Mesendoderm (in vitro differentiated cells): ENCODE measurements at regions not wholly inside any gene's neighbourhood (a gene's known extent, or its start where the extent isn't known, plus 50 kb on each side); places are given as distances from the start of the nearest gene placed in this dataset.
"Not testable (repeated sequence)": the region's sequence is repeated elsewhere in the genome, so short reads cannot be mapped to it uniquely, and the experiment has no call there.

Experiments used
- DNase-seq: peaks from one replicate; pipeline ENCODE4 v3.0.0; 2013
- H2AK5ac ChIP-seq: 2 replicates; pipeline ENCODE4 v1.6.1; 2013; ENCODE audit warnings: low read length, inconsistent platforms
- H2BK120ac ChIP-seq: 2 replicates; pipeline ENCODE4 v1.6.1; 2013; ENCODE audit warnings: low read depth, mild to moderate bottlenecking, low read length, moderate library complexity, mixed read lengths
- H2BK15ac ChIP-seq: replicated peaks from 2 replicates; pipeline ENCODE4 v1.6.1; 2013; ENCODE audit warnings: low read depth, mild to moderate bottlenecking, moderate library complexity
- H2BK5ac ChIP-seq: 2 replicates; pipeline ENCODE4 v1.6.1; 2013; ENCODE audit warnings: low read length, inconsistent platforms
- H3K18ac ChIP-seq: 2 replicates; pipeline ENCODE4 v1.6.1; 2013; ENCODE audit warnings: mild to moderate bottlenecking, low read length, mixed read lengths
- H3K23ac ChIP-seq: one replicate; pipeline ENCODE4 v1.6.1; 2013; ENCODE audit warnings: low read length
- H3K27ac ChIP-seq: 2 replicates; pipeline ENCODE4 v1.5.1; 2013; ENCODE audit warnings: low read depth, mild to moderate bottlenecking, inconsistent platforms, low read length, moderate library complexity
- H3K27me3 ChIP-seq: 2 replicates; pipeline ENCODE4 v1.6.1; 2013; ENCODE audit warnings: low read length, control low read depth, mild to moderate bottlenecking, inconsistent platforms; ENCODE audit not compliant: insufficient read depth, poor library complexity
- H3K36me3 ChIP-seq: 2 replicates; pipeline ENCODE4 v1.6.1; 2013; ENCODE audit warnings: low read length, inconsistent platforms; ENCODE audit not compliant: control insufficient read depth, insufficient read depth
- H3K4ac ChIP-seq: one replicate; pipeline ENCODE4 v1.6.1; 2013; ENCODE audit warnings: low read depth, mild to moderate bottlenecking, low read length, moderate library complexity
- H3K4me1 ChIP-seq: 2 replicates; pipeline ENCODE4 v1.6.1; 2013; ENCODE audit warnings: low read depth, low read length, inconsistent platforms; ENCODE audit not compliant: control insufficient read depth
- H3K4me2 ChIP-seq: 2 replicates; pipeline ENCODE4 v1.6.1; 2013; ENCODE audit warnings: low read length
- H3K4me3 ChIP-seq: 2 replicates; pipeline ENCODE4 v1.5.1; 2013; ENCODE audit warnings: mild to moderate bottlenecking, low read length
- H3K56ac ChIP-seq: one replicate; pipeline ENCODE4 v1.6.1; 2013; ENCODE audit warnings: low read length
- H3K79me1 ChIP-seq: 2 replicates; pipeline ENCODE4 v1.6.1; 2013; ENCODE audit warnings: low read length, inconsistent platforms
- H3K79me2 ChIP-seq: 2 replicates; pipeline ENCODE4 v1.6.1; 2013; ENCODE audit warnings: mild to moderate bottlenecking, low read length; ENCODE audit not compliant: control insufficient read depth, insufficient read depth
- H3K9ac ChIP-seq: 2 replicates; pipeline ENCODE4 v1.6.1; 2013; ENCODE audit warnings: low read length, inconsistent platforms
- H4K5ac ChIP-seq: one replicate; pipeline ENCODE4 v1.6.1; 2013; ENCODE audit warnings: low read length
- H4K8ac ChIP-seq: one replicate; pipeline ENCODE4 v1.6.1; 2013; ENCODE audit warnings: low read depth, mild to moderate bottlenecking, control low read depth, low read length, moderate library complexity
- whole genome bisulfite sequencing: extraction: QIAGEN DNeasy Blood & Tissue Kit; methylation state at CpG from one replicate; pipeline ENCODE4 v1.1.7; 2013; ENCODE audit warnings: low lambda C conversion rate, missing lambda C conversion rate; ENCODE audit not compliant: insufficient coverage; ENCODE audit errors: extremely low coverage; 5-methylcytosine and 5-hydroxymethylcytosine counted together

DNA sequence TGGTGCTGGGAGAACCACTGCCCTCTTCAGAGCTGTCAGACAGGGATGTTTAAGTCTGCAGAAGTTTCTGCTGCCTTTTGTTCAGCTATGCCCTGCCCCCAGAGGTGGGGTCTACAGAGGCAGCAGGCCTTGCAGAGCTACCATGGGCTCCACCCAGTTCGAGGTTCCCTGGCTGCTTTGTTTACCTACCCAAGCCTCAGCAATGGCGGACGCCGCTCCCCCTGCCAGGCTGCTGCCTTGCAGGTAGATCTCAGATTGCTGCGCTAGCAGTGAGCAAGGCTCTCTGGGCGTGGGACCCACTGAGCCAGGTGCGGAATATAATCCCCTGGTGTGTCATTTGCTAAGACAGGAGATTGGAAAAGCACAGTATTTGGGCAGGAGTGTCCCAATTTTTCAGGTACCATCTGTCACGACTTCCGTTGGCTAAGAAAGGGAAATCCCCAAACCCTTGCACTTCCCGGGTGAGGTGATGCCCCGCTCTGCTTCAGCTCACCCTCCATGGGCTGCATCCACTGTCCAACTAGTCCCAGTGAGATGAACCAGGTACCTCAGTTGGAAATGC is 1415.5 kb downstream of the GRIK2 start:
- not testable (repeated sequence) for H4K8ac ChIP-seq, H3K36me3 ChIP-seq, H2BK5ac ChIP-seq, H2AK5ac ChIP-seq, H3K4me2 ChIP-seq, H3K4ac ChIP-seq, H3K56ac ChIP-seq, H3K27me3 ChIP-seq, H3K4me1 ChIP-seq, H2BK120ac ChIP-seq, H3K79me1 ChIP-seq, DNase-seq, H3K9ac ChIP-seq, H3K23ac ChIP-seq, H4K5ac ChIP-seq, H2BK15ac ChIP-seq, H3K79me2 ChIP-seq, H3K4me3 ChIP-seq, H3K18ac ChIP-seq, H3K27ac ChIP-seq
- no CpG with 5 or more reads among the region's 11 CpGs for WGBS

GRCh38 chr6:102799051-102799450 is 1405.5 kb downstream of the GRIK2 start:
- H3K4me1 ChIP-seq, result no peaks in the 10 kb centered on the region
- H2AK5ac ChIP-seq, result no peak overlapping the region
- H3K36me3 ChIP-seq, result no peaks in the 10 kb centered on the region
- no peak overlapping the region for H3K27ac ChIP-seq
- H2BK5ac ChIP-seq, result no peak overlapping the region
- DNase-seq, result no peak
- WGBS, result no CpG with 5 or more reads among the region's 13 CpGs
- no peak overlapping the region for H2BK15ac ChIP-seq
- no peaks in the 10 kb centered on the region for H3K27me3 ChIP-seq
- H2BK120ac ChIP-seq, result no peak overlapping the region
- no peak overlapping the region for H4K5ac ChIP-seq
- H3K4ac ChIP-seq, result no peak overlapping the region
- no peak overlapping the region for H4K8ac ChIP-seq
- H3K23ac ChIP-seq, result no peak overlapping the region
- peak overlapping the region; percentile 73 for H3K56ac ChIP-seq
- H3K4me3 ChIP-seq, result no peak overlapping the region
- H3K79me2 ChIP-seq, result no peaks in the 10 kb centered on the region
- no peak overlapping the region for H3K4me2 ChIP-seq
- H3K18ac ChIP-seq, result no peak overlapping the region
- H3K79me1 ChIP-seq, result no peaks in the 10 kb centered on the region
- H3K9ac ChIP-seq, result peak overlapping the region; percentile 38

GRCh38 chr6:102798636-102799035 is 1405.1 kb downstream of the GRIK2 start:
- no peak overlapping the region for H3K27ac ChIP-seq
- H3K18ac ChIP-seq, result no peak overlapping the region
- H3K9ac ChIP-seq, result peak overlapping the region; percentile 56
- H2AK5ac ChIP-seq, result no peak overlapping the region
- DNase-seq, result peak; percentile 76
- no peaks in the 10 kb centered on the region for H3K27me3 ChIP-seq
- H3K4ac ChIP-seq, result no peak overlapping the region
- peak overlapping the region; percentile 46 for H3K4me3 ChIP-seq
- H3K56ac ChIP-seq, result peak overlapping the region; percentile 87
- no peaks in the 10 kb centered on the region for H3K4me1 ChIP-seq
- H3K79me1 ChIP-seq, result no peaks in the 10 kb centered on the region
- no peaks in the 10 kb centered on the region for H3K36me3 ChIP-seq
- H2BK5ac ChIP-seq, result no peak overlapping the region
- no peak overlapping the region for H2BK15ac ChIP-seq
- peak overlapping the region; percentile 27 for H3K4me2 ChIP-seq
- H2BK120ac ChIP-seq, result no peak overlapping the region
- H3K79me2 ChIP-seq, result no peaks in the 10 kb centered on the region
- WGBS, result no CpG with 5 or more reads among the region's 13 CpGs
- H3K23ac ChIP-seq, result no peak overlapping the region
- no peak overlapping the region for H4K8ac ChIP-seq
- H4K5ac ChIP-seq, result no peak overlapping the region

GRCh38 chr6:102793752-102794151 is 1400.2 kb downstream of the GRIK2 start:
- DNase-seq, result no peak
- Histone ChIP-seq H3K4me3 (no peak overlapping the region), H2BK5ac (no peak overlapping the region), H3K79me2 (no peaks in the 10 kb centered on the region), H3K9ac (no peak overlapping the region), H2AK5ac (no peak overlapping the region), H3K18ac (no peak overlapping the region), H3K27ac (no peak overlapping the region), H4K5ac (no peak overlapping the region), H3K79me1 (no peaks in the 10 kb centered on the region), H3K4me2 (no peak overlapping the region), H3K23ac (no peak overlapping the region), H3K36me3 (no peaks in the 10 kb centered on the region), H3K4ac (no peak overlapping the region), H4K8ac (no peak overlapping the region), H2BK15ac (no peak overlapping the region), H3K56ac (no peak overlapping the region), H3K27me3 (no peaks in the 10 kb centered on the region), H2BK120ac (no peak overlapping the region), H3K4me1 (no peaks in the 10 kb centered on the region)
- WGBS, result no CpG with 5 or more reads among the region's 1 CpG

DNA sequence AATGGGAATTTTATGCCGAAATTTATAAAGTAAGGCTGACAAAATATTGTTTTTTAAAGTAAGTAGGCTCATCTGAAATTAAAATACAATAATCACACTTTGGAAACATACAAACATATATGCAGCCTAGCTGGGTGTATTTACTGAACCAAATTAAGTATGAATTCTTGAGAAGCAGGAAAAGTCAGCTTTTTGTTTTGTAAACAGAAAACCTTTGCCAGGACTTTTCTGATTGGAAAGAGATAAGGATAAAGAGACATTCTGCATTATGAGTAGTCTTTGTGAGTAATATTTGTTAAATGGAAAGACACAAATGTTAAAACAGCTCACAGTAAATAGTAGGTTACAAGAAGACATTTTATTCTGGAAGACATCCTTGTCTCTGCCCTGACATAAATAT is 1380.8 kb downstream of the GRIK2 start:
- Histone ChIP-seq H4K5ac (no peak overlapping the region), H3K79me2 (no peaks in the 10 kb centered on the region), H3K23ac (no peak overlapping the region), H3K27me3 (no peaks in the 10 kb centered on the region), H3K4me2 (no peak overlapping the region), H4K8ac (no peak overlapping the region), H2BK15ac (no peak overlapping the region), H2BK5ac (no peak overlapping the region), H2BK120ac (no peak overlapping the region), H3K36me3 (no peaks in the 10 kb centered on the region), H3K18ac (no peak overlapping the region), H3K9ac (no peak overlapping the region), H3K4me1 (no peaks in the 10 kb centered on the region), H3K4ac (no peak overlapping the region), H3K79me1 (no peaks in the 10 kb centered on the region), H2AK5ac (no peak overlapping the region), H3K56ac (no peak overlapping the region), H3K4me3 (no peak overlapping the region), H3K27ac (no peak overlapping the region)
- WGBS, result no CpG with 5 or more reads among the region's 1 CpG
- no peak for DNase-seq

GRCh38 chr6:102773636-102774035 is 1380.1 kb downstream of the GRIK2 start:
- no peak overlapping the region for H2BK120ac ChIP-seq
- no peak overlapping the region for H4K8ac ChIP-seq
- no peak overlapping the region for H3K23ac ChIP-seq
- no peak overlapping the region for H3K4me3 ChIP-seq
- no peaks in the 10 kb centered on the region for H3K4me1 ChIP-seq
- H4K5ac ChIP-seq, result no peak overlapping the region
- no peaks in the 10 kb centered on the region for H3K79me1 ChIP-seq
- H3K36me3 ChIP-seq, result no peaks in the 10 kb centered on the region
- no peak for DNase-seq
- no peaks in the 10 kb centered on the region for H3K79me2 ChIP-seq
- no peak overlapping the region for H2AK5ac ChIP-seq
- H2BK5ac ChIP-seq, result no peak overlapping the region
- H2BK15ac ChIP-seq, result no peak overlapping the region
- H3K56ac ChIP-seq, result no peak overlapping the region
- WGBS, result no CpG with 5 or more reads among the region's 2 CpGs
- no peak overlapping the region for H3K4ac ChIP-seq
- H3K27ac ChIP-seq, result no peak overlapping the region
- no peak overlapping the region for H3K18ac ChIP-seq
- no peak overlapping the region for H3K4me2 ChIP-seq
- H3K27me3 ChIP-seq, result no peaks in the 10 kb centered on the region
- H3K9ac ChIP-seq, result no peak overlapping the region
